ENCODE measurements at regions not wholly inside any gene's neighbourhood (a gene's known extent, or its start where the extent isn't known, plus 50 kb on each side); places are given as distances from the start of the nearest gene placed in this dataset.

DNA sequence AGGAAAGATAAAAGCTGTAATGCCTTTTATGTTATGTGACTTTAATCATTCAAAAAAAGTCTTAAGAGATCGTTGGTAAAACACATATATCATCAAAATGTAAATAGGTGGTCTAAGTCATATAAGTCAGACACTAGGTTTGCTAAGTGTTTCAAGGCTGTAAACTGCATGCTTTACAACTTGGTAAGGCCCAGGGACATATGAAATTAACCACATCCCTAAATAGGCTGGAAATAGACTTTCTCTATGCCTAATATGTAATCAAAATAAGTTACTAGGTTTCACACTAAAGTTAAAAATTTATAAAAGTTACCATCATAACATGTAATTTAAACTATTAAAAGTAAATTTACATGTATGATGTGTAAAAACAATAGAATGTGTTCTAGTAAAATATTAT is 946.3 kb upstream of the LRATD1 start:
- no peak for TF ChIP-seq CHD2 (IDR thresholded peaks at IDR 0.05; ENCODE audit: low read depth, low read length)
- no peak for TF ChIP-seq LARP7 (IDR thresholded peaks at IDR 0.05)
- TF ChIP-seq PHB (CRISPR knock-in tag; IDR thresholded peaks at IDR 0.05): no peak
- no peak for TF ChIP-seq KDM4B (IDR thresholded peaks at IDR 0.05; ENCODE audit: borderline replicate concordance in 2 of 2, low read depth in 1 of 2)
- TF ChIP-seq ARID3A (IDR thresholded peaks at IDR 0.05; ENCODE audit: borderline replicate concordance, low read depth, low read length): no peak
- TF ChIP-seq ZNF444 (CRISPR knock-in tag; IDR thresholded peaks at IDR 0.05): no peak
- TF ChIP-seq SRSF7 (optimal IDR thresholded peaks at IDR 0.05; ENCODE audit: low read depth, low read length): no peak
- TF ChIP-seq STAG1 (CRISPR knock-in tag; IDR thresholded peaks at IDR 0.05; ENCODE audit: borderline replicate concordance): no peak
- no peak for TF ChIP-seq COPS2 (conservative IDR thresholded peaks at IDR 0.05)
- TF ChIP-seq HBP1 (CRISPR knock-in tag; IDR thresholded peaks at IDR 0.05): no peak
- TF ChIP-seq ZNF280B (CRISPR knock-in tag; IDR thresholded peaks at IDR 0.05): no peak
- no peak for TF ChIP-seq HMG20B (CRISPR knock-in tag; IDR thresholded peaks at IDR 0.05)
- Histone ChIP-seq H3K4me2 (ENCODE audit: insufficient read depth, low read length) (no peak overlapping the region), H3K27me3 (ENCODE audit: control insufficient read depth in 2 of 2, insufficient read depth in 2 of 2, low read length in 2 of 2) (no peaks in the 10 kb centered on the region), H3K4me3 (no peak overlapping the region), H4K20me1 (replicated peaks; ENCODE audit: control insufficient read depth, insufficient read depth, low read length) (no peaks in the 10 kb centered on the region), H3K9me1 (ENCODE audit: control insufficient read depth, insufficient read depth, low read length) (no peaks in the 10 kb centered on the region), H3K4me1 (replicated peaks in 1 of 2; ENCODE audit: control insufficient read depth in 2 of 2, insufficient read depth in 2 of 2, low read length in 2 of 2) (no peaks in the 10 kb centered on the region), H3K9me3 (replicated peaks; ENCODE audit: control insufficient read depth, insufficient read depth, low read depth, low read length) (no peaks in the 10 kb centered on the region), H3K27ac (ENCODE audit: extremely low read depth, low read depth, low read length) (no peak overlapping the region), H3K79me2 (ENCODE audit: control insufficient read depth, insufficient read depth, low read length) (no peaks in the 10 kb centered on the region), H3K9ac (ENCODE audit: insufficient read depth in 1 of 2, low read depth in 2 of 2, low read length in 2 of 2) (no peak overlapping the region), H3K36me3 (ENCODE audit: control insufficient read depth, insufficient read depth, low read length) (no peaks in the 10 kb centered on the region), H2AFZ (ENCODE audit: low read depth, low read length) (no peak overlapping the region)
- 0% methylated on average over 1 of the region's 1 CpG for WGBS (ENCODE audit: insufficient coverage, low coverage, missing lambda C conversion rate)
- DNase-seq (ENCODE audit: extremely low read depth in 1 of 4, low spot score in 3 of 4) (no peak), FAIRE-seq (no peak), ATAC-seq (no peak)
- intact Hi-C loops (cut with micrococcal nuclease): no loop called here
- in situ Hi-C loops (cut with MboI): no loop called here
- BruUV-seq (replicated peaks): no TSS peak
- CTCF ChIA-PET (ENCODE audit: low intra/inter-chr PET ratio): no interaction called here
- POLR2A ChIA-PET: no interaction called here
